HG02938 (cell line): ENCODE measurements at regions not wholly inside any gene's neighbourhood (a gene's known extent, or its start where the extent isn't known, plus 50 kb on each side); places are given as distances from the start of the nearest gene placed in this dataset.

Experiments
- ATAC-seq: cut with Tn5 transposase; IDR thresholded peaks from one replicate; pipeline ENCODE4 v1.9.1; 2021; ENCODE audit warnings: mild to moderate bottlenecking, moderate library complexity; ENCODE audit not compliant: unreplicated experiment

DNA sequence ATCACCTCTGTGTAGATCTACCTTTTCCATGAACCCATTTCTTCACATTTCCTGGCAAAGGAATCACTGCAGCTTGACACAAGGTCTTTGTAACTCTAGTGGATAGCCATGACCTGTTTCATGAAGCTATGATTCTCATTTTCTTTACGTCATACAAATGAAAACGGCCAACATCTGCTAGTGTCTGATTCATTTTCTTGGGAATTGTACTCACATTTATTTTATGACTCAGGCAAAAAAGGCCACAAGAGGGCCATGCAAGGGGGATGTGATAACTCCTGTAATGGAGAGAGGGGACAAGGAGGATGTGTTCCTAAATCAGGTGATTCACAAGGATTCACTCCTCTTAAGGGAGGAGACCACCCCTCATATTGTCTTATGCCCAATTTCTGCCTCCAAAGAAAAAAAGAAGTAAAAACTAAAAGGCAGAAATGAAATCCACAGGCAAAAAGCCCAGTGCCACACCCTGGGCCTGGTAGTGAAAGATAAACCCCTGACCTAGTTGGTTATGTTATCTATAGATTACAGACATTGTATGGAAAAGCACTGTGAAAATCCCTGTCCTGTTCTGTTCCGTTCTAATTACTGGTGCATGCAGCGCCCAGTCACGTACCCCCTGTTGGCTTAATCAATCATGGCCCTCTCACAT lies 249.9 kb downstream of the IPMK start:
- no peak for ATAC-seq

DNA sequence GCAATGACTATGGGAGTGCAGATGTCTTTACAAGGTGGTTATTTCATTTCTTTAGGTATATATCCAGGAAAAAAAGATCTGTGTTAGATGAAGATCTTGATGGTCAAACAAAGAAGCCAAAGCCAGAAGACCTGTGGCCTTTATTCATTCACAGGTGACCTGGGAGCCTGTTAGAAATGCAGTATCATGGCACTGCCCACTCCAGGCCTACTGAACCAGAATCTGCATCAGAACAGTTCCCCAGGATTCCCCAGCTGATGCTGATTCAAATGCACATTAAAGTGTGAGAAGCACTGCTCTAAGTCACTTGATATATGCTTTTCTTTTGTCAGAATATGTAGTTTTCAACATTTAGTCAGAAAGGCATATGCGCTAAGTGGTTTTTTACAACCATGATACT lies 251.1 kb downstream of the IPMK start:
- ATAC-seq, result no peak

DNA sequence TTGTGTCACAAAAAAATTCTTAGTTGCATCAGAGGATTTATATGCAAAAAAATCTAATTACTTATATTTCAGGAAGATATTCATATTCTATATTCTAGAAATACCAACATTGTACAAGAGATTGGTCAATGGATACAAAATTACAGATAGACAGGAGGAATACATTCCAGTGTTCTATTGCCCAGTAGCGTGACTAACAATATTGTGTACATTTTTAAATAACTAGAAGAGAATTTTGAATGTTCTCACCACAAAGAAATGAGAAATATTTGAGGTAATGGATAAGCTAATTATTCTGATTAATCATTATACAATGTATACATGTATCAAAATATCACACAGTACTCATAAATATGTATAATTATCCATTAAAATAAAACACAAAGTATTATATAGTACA lies 253.3 kb downstream of the IPMK start:
- no peak for ATAC-seq

DNA sequence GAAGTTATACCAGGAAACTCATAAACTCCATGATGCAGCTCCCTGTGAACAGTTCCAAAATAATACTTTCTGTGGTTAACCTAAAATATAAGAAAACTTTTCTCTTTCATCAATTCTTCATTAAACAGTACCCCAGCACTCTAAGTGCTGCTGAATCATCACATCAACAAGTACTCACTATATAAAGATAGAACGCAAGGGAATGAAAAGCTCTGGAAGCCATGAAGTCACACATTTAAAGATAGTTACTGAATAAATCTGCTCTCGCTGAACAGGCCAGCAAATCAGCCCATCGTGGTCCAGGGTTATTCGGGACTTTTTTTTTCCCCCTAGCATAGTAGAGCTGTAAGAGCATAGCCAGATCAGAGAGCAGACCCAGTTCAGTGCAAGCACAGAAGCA lies 254.3 kb downstream of the IPMK start:
- ATAC-seq, result no peak

DNA sequence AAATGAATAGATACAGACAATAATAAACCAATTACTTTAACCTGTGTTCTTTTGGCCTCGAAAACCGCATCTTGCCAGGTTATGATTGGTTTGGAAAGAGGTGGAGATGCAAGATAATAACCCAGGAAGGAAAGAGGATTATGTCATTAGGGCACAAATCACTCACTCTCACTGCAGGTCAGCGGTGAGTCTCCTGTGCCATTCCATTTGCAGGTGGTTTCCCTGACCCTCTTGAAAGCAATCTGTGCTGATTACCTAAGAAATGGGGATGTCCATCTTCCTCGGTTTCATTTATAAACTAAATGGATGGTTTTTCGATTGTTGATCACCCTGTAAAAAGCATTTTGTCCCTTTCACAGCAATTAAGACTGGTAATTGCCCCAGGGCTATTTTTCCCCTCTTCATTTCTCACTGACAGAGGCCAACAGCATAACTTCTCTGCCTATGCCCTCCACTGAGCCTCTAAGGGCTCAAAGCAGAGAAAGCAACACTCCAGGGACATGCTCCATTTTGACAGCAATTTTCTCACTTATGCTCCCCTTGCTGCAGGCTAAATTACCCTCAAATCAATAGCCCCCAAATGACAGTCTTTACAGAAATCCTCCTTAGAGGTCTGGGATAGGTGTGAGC lies 257.5 kb downstream of the IPMK start:
- ATAC-seq, result no peak

DNA sequence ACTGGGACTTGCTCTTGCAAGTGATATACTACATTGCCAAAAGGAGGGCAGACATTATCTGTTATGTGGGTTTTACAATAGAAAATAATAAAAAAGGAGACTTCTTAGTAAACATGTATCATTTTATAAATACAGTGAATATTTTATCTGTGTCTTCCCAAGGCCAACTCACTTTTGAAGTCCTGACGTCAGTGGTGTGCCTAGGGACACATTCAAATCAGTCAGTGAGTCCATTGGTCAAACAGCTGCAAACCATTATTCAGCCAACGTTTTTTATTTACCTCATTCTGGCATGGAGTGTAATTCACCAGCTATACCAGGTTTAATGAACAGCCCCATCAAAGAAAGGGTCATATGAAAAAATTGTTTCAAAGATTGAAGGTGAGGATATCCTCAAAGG lies 263.7 kb downstream of the IPMK start:
- ATAC-seq, result no peak

DNA sequence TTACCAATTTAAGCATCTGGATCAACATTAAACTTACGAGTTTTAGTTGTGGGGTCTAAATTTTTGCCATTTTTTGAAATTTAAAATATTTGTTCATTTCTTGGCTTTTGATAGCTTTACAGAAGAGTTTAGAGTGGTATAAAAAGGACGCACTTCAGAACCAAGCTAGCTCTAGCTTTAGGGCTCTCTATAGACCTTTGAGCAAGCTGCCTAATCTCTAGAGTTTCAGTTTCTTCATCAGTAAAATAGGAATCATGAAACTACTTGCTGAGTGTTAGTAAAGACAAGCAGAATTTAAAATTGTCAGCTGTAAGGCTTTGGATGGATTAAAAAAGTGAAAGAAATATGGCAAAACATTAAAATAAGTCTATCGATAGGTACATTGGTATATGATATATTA lies 266.5 kb downstream of the IPMK start:
- ATAC-seq, result no peak

DNA sequence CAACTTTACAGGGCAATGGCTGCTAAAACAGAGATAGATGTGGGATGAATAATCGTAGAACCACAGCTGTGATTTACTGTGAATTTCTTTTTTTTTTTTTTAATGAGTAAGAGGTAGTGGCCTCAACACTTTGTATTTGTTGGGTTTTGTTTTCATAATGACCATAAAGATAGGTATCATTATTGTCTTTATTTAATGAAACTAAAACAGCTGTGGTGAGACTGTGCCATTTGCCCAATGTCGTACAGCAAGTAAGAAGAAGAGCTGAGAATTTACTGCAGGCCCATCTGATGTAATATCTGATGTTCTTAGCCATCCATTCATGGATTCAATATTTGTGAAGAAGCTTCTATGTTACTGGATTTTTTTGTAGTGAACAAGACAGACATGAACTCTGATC lies 271.2 kb downstream of the IPMK start:
- ATAC-seq, result no peak

DNA sequence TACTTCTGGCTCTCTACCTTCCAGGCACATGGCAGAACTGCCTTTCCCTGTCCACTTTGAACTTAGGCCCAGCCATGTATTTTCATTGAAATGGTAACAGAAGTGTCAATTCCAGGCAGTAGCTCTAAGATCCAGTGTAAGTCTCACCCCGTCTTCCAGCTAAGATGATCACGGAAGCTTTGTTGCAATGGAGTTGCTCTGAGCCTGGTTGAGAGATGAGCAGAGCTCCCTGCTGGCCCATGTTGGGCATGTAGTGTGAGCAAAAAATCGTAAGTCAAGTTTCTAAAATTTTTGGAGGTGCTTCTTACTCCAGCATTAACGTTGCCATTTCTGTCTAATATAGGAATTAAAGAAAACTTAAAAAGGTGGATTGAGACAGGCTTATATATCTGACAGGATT lies 274.4 kb downstream of the IPMK start:
- no peak for ATAC-seq

DNA sequence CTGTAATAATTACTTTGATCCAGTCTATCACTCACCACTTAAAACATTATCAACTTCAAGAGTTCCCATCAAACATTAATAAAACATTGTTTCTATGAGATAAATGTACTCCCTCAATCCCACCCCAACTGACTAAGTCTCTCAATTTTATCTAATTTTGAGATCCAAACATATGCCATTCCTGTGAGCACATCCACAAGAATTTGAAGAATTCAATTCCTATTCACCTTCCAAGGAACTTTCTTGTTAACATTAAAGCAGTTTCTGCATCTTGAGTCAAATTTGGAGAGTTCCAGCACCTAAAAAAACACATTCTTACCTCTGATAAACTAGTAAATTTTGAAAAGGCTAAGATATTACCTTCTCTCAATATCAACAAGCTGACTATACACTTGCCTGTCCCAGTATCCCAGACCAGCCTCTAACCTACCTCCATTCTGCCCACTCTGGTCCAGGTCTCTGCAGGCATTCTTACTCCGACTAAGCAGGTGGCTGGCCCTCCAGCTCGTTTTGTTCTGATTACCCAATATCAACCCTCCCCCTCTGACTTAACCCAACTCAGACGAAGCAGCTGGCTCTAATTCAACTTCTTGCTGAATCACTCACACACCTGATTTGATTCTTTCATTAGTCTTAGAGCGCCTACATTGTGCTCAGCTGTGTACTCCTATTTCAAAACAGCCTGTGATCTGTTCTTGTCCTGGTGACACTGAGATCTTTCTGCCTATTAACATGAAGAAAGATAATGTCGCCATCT lies 275.2 kb downstream of the IPMK start:
- ATAC-seq, result no peak

DNA sequence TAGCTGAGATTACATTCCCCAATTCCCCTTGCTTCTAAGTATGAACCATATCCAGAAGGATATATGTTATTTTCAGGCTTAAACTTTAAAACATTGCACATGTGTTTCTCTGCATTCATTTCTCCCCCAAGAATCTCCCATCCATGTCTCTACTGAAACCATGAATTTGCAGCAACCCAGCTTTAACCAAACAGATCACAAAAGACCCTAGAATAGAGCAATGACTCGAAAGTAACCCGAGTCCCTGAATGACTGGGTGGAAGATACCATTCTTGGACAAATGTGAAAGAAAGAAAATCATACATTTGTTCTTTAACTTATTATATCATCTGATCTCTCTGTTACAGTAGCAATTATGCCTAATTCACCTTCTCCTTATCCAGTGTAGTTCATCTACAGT lies 278.7 kb downstream of the IPMK start:
- ATAC-seq, result no peak

DNA sequence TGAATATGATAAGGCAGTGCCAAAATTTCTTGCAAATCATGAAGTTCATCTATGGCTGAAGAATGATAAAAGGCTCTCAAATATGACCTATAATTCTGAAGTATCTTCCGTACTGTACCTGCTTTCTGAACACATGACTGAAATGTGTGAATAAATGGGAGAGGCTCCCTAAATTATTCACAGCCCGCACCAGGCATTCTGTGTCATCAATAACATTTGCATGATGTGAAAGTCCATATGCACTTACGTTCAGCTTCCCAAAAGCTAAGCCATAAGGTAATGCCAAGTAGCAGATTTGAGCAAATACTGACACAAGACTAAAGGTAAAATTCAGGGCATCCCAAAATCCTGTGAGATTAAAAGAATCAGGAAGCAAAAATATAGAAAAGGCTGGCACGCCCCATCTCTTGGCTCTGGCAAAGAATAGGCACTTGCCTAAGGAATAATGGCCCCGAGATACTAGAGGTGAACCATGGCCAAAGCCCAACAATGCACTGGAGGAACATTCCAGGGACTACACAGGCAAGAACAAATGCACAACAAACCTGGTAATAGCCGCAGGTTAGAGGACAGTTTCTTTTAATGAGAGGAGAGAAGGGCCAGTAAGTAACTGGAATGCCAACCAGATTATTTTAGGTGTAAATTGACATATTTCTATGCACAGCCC lies 280.5 kb downstream of the IPMK start:
- no peak for ATAC-seq

DNA sequence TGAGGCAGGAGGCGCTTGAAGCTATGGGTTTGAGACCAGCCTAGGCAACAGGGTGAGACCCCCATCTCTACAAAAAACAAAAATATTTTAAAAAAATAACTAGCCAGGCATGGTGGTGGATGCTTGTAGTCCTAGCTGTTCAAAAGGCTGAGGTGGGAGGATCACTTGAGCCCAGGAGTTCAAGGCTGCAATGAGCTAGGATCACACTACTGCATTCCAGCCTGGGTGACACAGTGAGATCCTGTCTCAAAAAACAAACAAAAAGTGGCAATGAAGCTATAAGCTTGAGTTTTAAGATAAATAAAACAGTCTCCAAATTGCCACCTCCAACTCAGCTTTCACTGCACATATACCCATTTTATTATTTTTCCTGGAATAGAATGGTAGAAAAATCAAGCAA lies 281.3 kb downstream of the IPMK start:
- ATAC-seq, result no peak

DNA sequence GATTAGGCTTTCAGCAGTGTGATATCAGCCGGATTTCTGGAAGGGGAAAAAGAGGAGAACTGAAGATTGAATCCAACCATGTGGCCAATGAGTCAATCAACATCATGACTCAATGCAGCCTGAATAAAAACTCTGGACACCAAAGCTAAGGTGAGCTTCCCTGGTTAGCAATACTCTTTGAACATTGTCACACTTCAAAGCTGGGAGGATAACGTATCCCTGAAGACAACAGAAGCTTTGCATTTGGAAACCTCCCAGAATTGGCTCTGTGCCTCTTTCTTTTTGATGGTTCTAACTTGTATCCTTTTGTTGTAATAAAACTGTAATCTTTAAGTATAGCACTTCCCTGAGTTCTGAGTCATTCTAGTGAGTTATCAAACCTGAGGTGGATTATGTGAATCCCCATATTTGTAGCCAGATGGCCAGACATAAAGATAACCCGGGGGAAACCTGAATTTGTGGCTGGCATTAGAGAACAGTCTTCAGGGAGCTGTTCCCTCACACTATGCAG lies 284.4 kb downstream of the IPMK start:
- ATAC-seq, result no peak

DNA sequence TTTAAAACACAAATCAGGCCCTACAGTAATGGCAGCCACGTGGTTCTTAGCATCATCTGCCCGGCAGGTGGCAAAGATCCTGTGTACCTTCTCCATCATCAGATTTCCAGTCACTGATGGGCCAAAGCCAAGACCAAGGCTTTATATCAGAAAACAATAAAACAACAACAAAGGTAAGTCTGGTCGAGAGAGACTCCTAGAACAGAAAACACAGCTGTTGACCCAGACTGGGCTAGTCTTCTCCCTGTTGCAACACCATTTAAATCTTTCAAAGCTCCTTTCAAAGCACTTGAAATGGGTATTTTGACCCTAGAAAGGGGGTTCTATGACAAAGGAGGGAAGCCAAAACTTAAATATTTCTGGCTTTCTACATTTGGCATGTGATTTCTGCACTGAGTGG lies 285.6 kb downstream of the IPMK start:
- ATAC-seq, result no peak

DNA sequence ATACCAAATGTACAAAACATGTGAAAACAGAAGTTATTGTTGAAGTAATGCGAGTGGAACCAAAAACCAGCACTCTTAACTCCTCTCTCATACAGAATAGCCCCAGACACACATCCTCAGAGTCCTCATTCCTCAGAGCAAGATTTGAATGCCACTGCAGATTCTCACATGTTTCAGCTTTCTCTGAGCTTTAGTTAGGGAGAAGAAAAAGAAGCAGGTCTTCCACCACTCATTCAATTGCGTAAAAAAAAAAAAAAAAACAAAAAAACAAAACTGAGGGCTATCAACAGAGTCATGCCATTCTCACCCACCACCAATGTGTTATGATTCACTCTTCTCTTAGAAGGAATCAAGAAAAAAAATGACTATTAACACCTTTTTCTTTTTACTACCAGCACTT lies 287.7 kb downstream of the IPMK start:
- no peak for ATAC-seq

DNA sequence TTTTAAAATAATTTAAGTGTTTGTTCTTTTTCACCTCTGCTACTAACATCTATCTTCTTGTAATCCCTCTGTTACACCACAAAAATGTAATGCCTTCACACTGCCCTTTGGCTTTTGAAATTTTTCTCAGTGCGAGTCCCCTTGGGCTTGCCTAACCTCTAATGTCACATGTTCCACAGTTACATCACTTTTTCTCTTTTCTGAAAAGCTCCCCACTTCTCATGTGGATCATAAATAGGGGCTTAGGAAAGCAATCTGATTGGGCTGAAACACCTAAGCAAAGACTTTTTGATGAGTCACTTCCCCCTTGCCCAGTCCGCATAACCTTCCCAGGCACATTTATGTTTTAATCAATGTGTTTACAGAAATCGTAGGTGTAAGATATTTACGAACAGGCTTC lies 288.2 kb downstream of the IPMK start:
- no peak for ATAC-seq

DNA sequence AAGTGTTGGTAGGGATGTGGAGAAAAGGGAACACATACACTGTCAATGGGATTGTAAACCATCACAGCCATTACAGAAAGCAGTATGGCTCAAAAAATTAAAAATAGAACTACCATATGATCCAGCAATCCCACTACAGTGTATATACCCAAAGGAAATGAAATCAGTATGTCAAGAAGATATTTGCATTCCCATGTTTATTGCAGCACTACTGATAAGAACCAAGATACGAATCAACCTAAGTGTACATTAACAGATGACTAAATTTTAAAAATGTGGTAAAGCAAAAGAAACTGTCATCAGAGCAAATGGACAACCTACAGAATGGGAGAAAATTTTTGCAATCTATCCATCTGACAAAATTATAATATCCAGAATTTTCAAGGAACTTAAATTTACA lies 290.4 kb downstream of the IPMK start:
- ATAC-seq, result no peak

DNA sequence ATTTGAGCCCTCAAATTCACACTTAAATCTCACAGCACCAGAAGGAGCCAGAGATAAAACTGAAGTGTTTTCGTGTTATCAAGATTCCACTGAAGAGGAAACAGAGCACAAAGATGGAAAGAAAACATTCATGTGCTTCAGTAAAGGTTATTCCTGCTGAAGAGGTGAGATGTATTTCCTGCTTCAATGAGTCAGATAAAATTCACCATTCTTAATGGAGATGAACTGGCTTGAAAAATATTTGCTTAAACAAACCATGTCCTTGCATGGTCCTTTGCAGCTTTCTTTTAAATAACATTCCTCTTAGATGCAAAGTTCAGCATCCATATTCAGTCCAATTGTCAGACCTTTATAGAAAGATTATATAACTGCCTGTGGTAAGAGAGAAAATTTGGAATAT lies 294.2 kb downstream of the IPMK start:
- no peak for ATAC-seq

DNA sequence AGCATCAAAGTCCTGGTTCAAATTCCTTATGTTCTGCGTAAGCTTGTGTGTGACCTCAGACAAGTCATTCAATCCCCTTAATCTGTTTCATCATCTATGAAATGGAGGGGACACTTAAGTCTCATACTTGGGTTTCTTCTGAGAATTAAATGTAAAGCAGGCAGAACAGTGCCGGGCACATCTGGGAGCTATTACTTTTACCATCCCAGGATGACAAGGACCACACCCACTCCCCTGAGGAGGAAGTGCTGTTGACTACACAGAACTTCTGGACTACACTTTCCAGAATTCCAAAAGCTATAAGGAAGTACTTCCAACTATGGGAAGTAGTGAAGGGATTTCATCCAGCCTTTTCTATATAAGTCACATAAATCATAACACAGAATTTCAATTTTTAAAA lies 294.9 kb downstream of the IPMK start:
- ATAC-seq, result no peak

DNA sequence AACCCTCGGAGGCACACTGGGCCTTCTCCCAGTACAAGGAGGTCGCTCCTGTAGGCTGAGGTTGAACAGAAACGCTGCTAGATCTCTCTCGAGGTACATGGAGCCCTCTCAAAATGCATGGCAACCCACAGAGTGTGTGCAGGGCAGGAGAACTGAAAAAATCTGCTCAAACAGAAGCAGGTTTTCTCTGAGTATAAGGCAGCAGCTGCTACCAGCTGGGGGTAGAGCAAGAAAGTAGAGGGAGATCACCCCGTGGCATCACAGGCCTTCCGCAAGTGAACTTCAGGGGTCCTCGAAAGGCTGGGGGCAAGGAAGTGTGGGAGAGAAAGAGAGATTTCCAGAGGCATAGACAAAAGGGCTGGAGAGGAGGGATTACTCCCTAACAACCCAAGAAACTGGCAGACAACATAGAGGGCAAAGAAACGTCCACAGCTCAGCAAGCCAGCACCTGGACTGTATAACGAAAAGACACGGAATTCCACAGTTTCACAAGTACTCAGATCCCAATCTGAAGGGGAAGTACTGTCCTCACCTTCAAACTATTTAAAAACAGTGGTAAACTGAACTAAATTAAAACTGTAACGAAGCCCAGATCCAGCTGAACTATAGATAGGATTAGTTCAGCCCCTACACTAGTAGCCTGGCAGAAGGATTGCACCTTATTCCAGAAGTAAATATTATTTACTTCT lies 299.2 kb downstream of the IPMK start:
- ATAC-seq, result no peak
